ENCODE measurements at regions not wholly inside any gene's neighbourhood (a gene's known extent, or its start where the extent isn't known, plus 50 kb on each side); places are given as distances from the start of the nearest gene placed in this dataset.

- TF ChIP-seq FOXM1 (IDR thresholded peaks at IDR 0.05; ENCODE audit: borderline replicate concordance) (no peak), TARDBP (IDR thresholded peaks at IDR 0.05) (no peak), SUZ12 (IDR thresholded peaks at IDR 0.05) (no peak), L3MBTL2 (conservative IDR thresholded peaks at IDR 0.05) (no peak), BHLHE40 (IDR thresholded peaks at IDR 0.05; ENCODE audit: borderline replicate concordance) (no peak), NFRKB (IDR thresholded peaks at IDR 0.05) (no peak), ELF4 (IDR thresholded peaks at IDR 0.05) (no peak), FOXK2 (IDR thresholded peaks at IDR 0.05) (no peak), SP1 (IDR thresholded peaks at IDR 0.05) (no peak)
Observed at GRCh38 chr3:110184536-110184935, 847.2 kb upstream of the DPPA4 start.

Data from HEK293T (cell line).